GM12878 (cell line): ENCODE measurements at regions not wholly inside any gene's neighbourhood (a gene's known extent, or its start where the extent isn't known, plus 50 kb on each side); places are given as distances from the start of the nearest gene placed in this dataset.

Experiments
- ATAC-seq: fragments of 200-7000 bp; cut with Tn5 transposase; 3 replicates; pipeline ENCODE4 v1.9.1; 2020; ENCODE audit warnings: mild to moderate bottlenecking, moderate library complexity
- BruUV-seq: library from RNA; stranded (reverse); fragments of 400-500 nt; replicated peaks from 2 replicates; lab custom pipeline; 2021; lab: Mats Ljungman, UMichigan
- CTCF ChIA-PET: fragments of 300-600 bp; sonication (Branson Sonifier 250); formaldehyde crosslinking; extraction: SDS; loops from one replicate; lab custom pipeline; 2021; ENCODE audit warnings: inconsistent platforms; lab: Yijun Ruan, JAX
- POLR2A ChIA-PET: fragments of 350-600 bp; formaldehyde crosslinking; extraction: SDS; loops from one replicate; lab custom pipeline; 2021; ENCODE audit warnings: inconsistent platforms; lab: Charles Lee
- RAD21 ChIA-PET: fragments of 300-600 bp; sonication (Branson Sonifier 250); formaldehyde crosslinking; loops from one replicate; lab custom pipeline; 2023; ENCODE audit warnings: antibody characterized with exemption; ENCODE audit not compliant: unreplicated experiment; lab: Charles Lee
- SMC1A ChIA-PET: fragments of 300-600 bp; sonication (Branson Sonifier 250); formaldehyde crosslinking; loops from one replicate; lab custom pipeline; 2023; ENCODE audit not compliant: unreplicated experiment, uncharacterized antibody; lab: Charles Lee
- DNase-seq: peaks from one replicate; pipeline ENCODE4 v3.0.0-alpha.2; 2011; ENCODE audit warnings: low read depth, low spot score
- FAIRE-seq: peaks from 3 replicates; lab custom pipeline; 2011; peaks lifted over from hg19 to GRCh38; lab: Jason Lieb, UNC
- H2AFZ ChIP-seq: 2 replicates; pipeline ENCODE4 v1.6.0; 2011; ENCODE audit warnings: low read depth, low read length, control low read depth; ENCODE audit not compliant: control insufficient read depth
- H3K27ac ChIP-seq: 2 replicates; pipeline ENCODE4 v1.5.1; 2011; ENCODE audit warnings: control low read depth; ENCODE audit not compliant: control insufficient read depth, insufficient read depth
- H3K27me3 ChIP-seq, 2 experiments: replicated peaks in 1 of 2; 2 replicates each; pipeline versions ENCODE4 v1.6.0 to v1.6.1; 2011; ENCODE audit warnings: low read length in 1 of 2; ENCODE audit not compliant: control insufficient read depth in 2 of 2, insufficient read depth in 2 of 2
- H3K36me3 ChIP-seq, 2 experiments: 2 replicates each; pipeline ENCODE4 v1.5.1; 2011; ENCODE audit warnings: low read length in 1 of 2; ENCODE audit not compliant: control insufficient read depth in 2 of 2, insufficient read depth in 2 of 2
- H3K4me1 ChIP-seq: 2 replicates; pipeline ENCODE4 v1.6.1; 2011; ENCODE audit warnings: mild to moderate bottlenecking, low read length, moderate library complexity, mixed read lengths; ENCODE audit not compliant: control insufficient read depth, insufficient read depth
- H3K4me2 ChIP-seq: 2 replicates; pipeline ENCODE4 v1.6.0; 2011; ENCODE audit warnings: control low read depth; ENCODE audit not compliant: control insufficient read depth, insufficient read depth
- H3K4me3 ChIP-seq: fragments of 200-600 bp; sonication (generic); 2 replicates; pipeline ENCODE4 v1.5.1; 2016
- H3K79me2 ChIP-seq: 2 replicates; pipeline ENCODE4 v1.6.0; 2011; ENCODE audit warnings: low read length; ENCODE audit not compliant: control insufficient read depth, insufficient read depth
- H3K9ac ChIP-seq: 2 replicates; pipeline ENCODE4 v1.8.0; 2011; ENCODE audit warnings: low read length, control low read depth, mixed read lengths; ENCODE audit not compliant: control insufficient read depth, insufficient read depth
- H3K9me3 ChIP-seq: replicated peaks from 3 replicates; pipeline ENCODE4 v1.5.1; 2011; ENCODE audit warnings: mild to moderate bottlenecking, low read length; ENCODE audit not compliant: control insufficient read depth, insufficient read depth
- H4K20me1 ChIP-seq: 2 replicates; pipeline ENCODE4 v1.6.0; 2011; ENCODE audit not compliant: control insufficient read depth, insufficient read depth
- EGR1 ChIP-seq, 2 experiments: IDR thresholded peaks; 1 replicate in 1 of 2; 2 replicates in 1 of 2; pipeline ENCODE4 v1.6.1; 2011 to 2012; ENCODE audit warnings: low read depth in 2 of 2, low read length in 2 of 2, borderline replicate concordance in 1 of 2, mild to moderate bottlenecking in 1 of 2, moderate library complexity in 1 of 2
- EP300 ChIP-seq, 2 experiments: fragments of 150-350 bp in 1 of 2; IDR thresholded peaks; 2 replicates each; pipeline ENCODE4 v1.6.1; 2011 to 2012; ENCODE audit warnings: low read depth in 2 of 2, low read length in 2 of 2, borderline replicate concordance in 1 of 2, improper control_type of control experiment in 1 of 2, inconsistent platforms in 1 of 2; ENCODE audit not compliant: control insufficient read depth in 1 of 2
- ESRRA ChIP-seq: IDR thresholded peaks from 2 replicates; pipeline ENCODE4 v1.6.1; 2012; ENCODE audit warnings: mild to moderate bottlenecking, low read length, improper control_type of control experiment
- NR2F1 ChIP-seq: fragments of 450-650 bp; conservative IDR thresholded peaks from 2 replicates; pipeline ENCODE4 v1.6.1; 2017; ENCODE audit warnings: mild to moderate bottlenecking
- RAD51 ChIP-seq: fragments of 450-650 bp; IDR thresholded peaks from 2 replicates; pipeline ENCODE4 v1.6.1; 2016; ENCODE audit warnings: moderate library complexity, mild to moderate bottlenecking, inconsistent platforms
- RB1 ChIP-seq: fragments of 450-650 bp; formaldehyde crosslinking; IDR thresholded peaks from 2 replicates; pipeline ENCODE4 v1.6.1; 2017; ENCODE audit warnings: mild to moderate bottlenecking, borderline replicate concordance
- RUNX3 ChIP-seq: IDR thresholded peaks from 2 replicates; pipeline ENCODE4 v1.6.1; 2012; ENCODE audit warnings: low read length, inconsistent platforms
- SMAD1 ChIP-seq: fragments of 450-650 bp; IDR thresholded peaks from 2 replicates; pipeline ENCODE4 v1.6.1; 2018; ENCODE audit warnings: mild to moderate bottlenecking, low read depth; ENCODE audit not compliant: partially characterized antibody
- SPI1 ChIP-seq: IDR thresholded peaks from 2 replicates; pipeline ENCODE4 v1.6.1; 2011; ENCODE audit warnings: low read depth, mild to moderate bottlenecking, low read length, moderate library complexity, borderline replicate concordance; ENCODE audit not compliant: insufficient read depth
- SUZ12 ChIP-seq: fragments of 200-600 bp; sonication (generic); IDR thresholded peaks from one replicate; pipeline ENCODE4 v1.6.1; 2018; ENCODE audit warnings: antibody characterized with exemption, mild to moderate bottlenecking; ENCODE audit not compliant: unreplicated experiment
- ZNF207 ChIP-seq: fragments of 450-650 bp; IDR thresholded peaks from 2 replicates; pipeline ENCODE4 v1.6.1; 2014; ENCODE audit warnings: antibody characterized with exemption, mild to moderate bottlenecking, borderline replicate concordance
- WGBS: methylation state at CpG from one replicate; pipeline ENCODE4 v1.1.6; 2016; ENCODE audit warnings: low lambda C conversion rate; ENCODE audit not compliant: insufficient replicate concordance, insufficient coverage; ENCODE audit errors: missing lambda C conversion rate; 5-methylcytosine and 5-hydroxymethylcytosine counted together
- in situ Hi-C: fragments of 300-500 bp; cut with MboI; formaldehyde crosslinking; loops from 9 replicates; pipeline ENCODE4 v1.14.3; 2018; ENCODE audit warnings: mixed read lengths
- intact Hi-C: fragments of 100-400 bp; cut with micrococcal nuclease; formaldehyde crosslinking; loops from one replicate; pipeline ENCODE4 v1.14.2; 2022; ENCODE audit not compliant: unreplicated experiment

- no peak for TF ChIP-seq EP300 (IDR thresholded peaks at IDR 0.05; ENCODE audit: borderline replicate concordance in 1 of 2, control insufficient read depth in 1 of 2, low read depth in 2 of 2, low read length in 2 of 2)
- TF ChIP-seq, all 136 proteins: peak for 0
Observed at GRCh38 chr7:156173748-156174353, 361.6 kb upstream of the SHH start (continued).

GRCh38 chr7:156173346-156173745 lies 361.1 kb upstream of the SHH start:
- SMC1A ChIA-PET = no interaction called here
- Histone ChIP-seq H4K20me1 (no peaks in the 10 kb centered on the region), H3K79me2 (no peaks in the 10 kb centered on the region), H3K4me1 (peaks cover 11% of the 10 kb centered on the region), H3K4me3 (no peak overlapping the region), H3K27ac (no peak overlapping the region), H3K36me3 (no peaks in the 10 kb centered on the region), H3K4me2 (no peak overlapping the region), H2AFZ (no peak overlapping the region), H3K27me3 (no peaks in the 10 kb centered on the region), H3K9me3 (no peaks in the 10 kb centered on the region), H3K9ac (no peak overlapping the region)
- POLR2A ChIA-PET = no interaction called here
- DNase-seq (no peak), FAIRE-seq (no peak), ATAC-seq (no peak; the same call in 1 of the 3 replicates)
- CTCF ChIA-PET = no interaction called here
- BruUV-seq = no TSS peak
- TF ChIP-seq ESRRA = no peak
- no peak for TF ChIP-seq RUNX3
- 0 out of 2 replicates have a peak, but pooled peaks have one; percentile 27 for TF ChIP-seq SPI1
- intact Hi-C loops (no loop called here), in situ Hi-C loops (no loop called here)
- WGBS = 41% methylated on average over 13 of the region's 13 CpGs
- RAD21 ChIA-PET = no interaction called here

- H3K4me3 ChIP-seq = no peak overlapping the region
- H3K4me1 ChIP-seq = peaks cover 11% of the 10 kb centered on the region
- H3K9me3 ChIP-seq = no peaks in the 10 kb centered on the region
- TF ChIP-seq NR2F1 (no peak), SUZ12 (no peak), RB1 (no peak), RAD51 (no peak), SMAD1 (no peak), EGR1 (IDR thresholded peaks at IDR 0.05; ENCODE audit: borderline replicate concordance in 1 of 2, low read depth in 2 of 2, low read length in 2 of 2) (no peak), ZNF207 (no peak)
- POLR2A ChIA-PET = no interaction called here
- H4K20me1 ChIP-seq = no peaks in the 10 kb centered on the region
- 64% methylated on average over 6 of the region's 6 CpGs for WGBS
- no peak for FAIRE-seq
- no peak overlapping the region for H2AFZ ChIP-seq
- intact Hi-C loops = no loop called here
- ATAC-seq = no peak
- no peak overlapping the region for H3K9ac ChIP-seq
- no peak for DNase-seq
- H3K4me2 ChIP-seq = peak overlapping the region; percentile 17; the same call in 1 of the 2 replicates
- in situ Hi-C loops = no loop called here
- RAD21 ChIA-PET = no interaction called here
- H3K79me2 ChIP-seq = no peaks in the 10 kb centered on the region
- BruUV-seq = no TSS peak
- CTCF ChIA-PET = no interaction called here
- H3K36me3 ChIP-seq = no peaks in the 10 kb centered on the region
- no peak overlapping the region for H3K27ac ChIP-seq
- no peaks in the 10 kb centered on the region for H3K27me3 ChIP-seq
- SMC1A ChIA-PET = no interaction called here
Observed at GRCh38 chr7:156172638-156173037, 360.4 kb upstream of the SHH start.
